SK-N-MC (cell line): ENCODE measurements at regions not wholly inside any gene's neighbourhood (a gene's known extent, or its start where the extent isn't known, plus 50 kb on each side); places are given as distances from the start of the nearest gene placed in this dataset.

Source experiments
- DNase-seq: peaks from one replicate; pipeline ENCODE4 v3.0.0-alpha.2; 2011; ENCODE audit warnings: low read depth, low spot score
- H3K27ac ChIP-seq: fragments of 200-600 bp; sonication (generic); 2 replicates; pipeline ENCODE4 v1.5.1; 2016; ENCODE audit warnings: mixed run types
- H3K36me3 ChIP-seq: fragments of 200-600 bp; sonication (generic); 2 replicates; pipeline ENCODE4 v1.6.1; 2017; ENCODE audit warnings: antibody characterized with exemption, low read length, mixed read lengths; ENCODE audit not compliant: insufficient read depth
- H3K4me3 ChIP-seq: fragments of 200-600 bp; sonication (generic); 2 replicates; pipeline ENCODE4 v1.5.1; 2016
- H3K9ac ChIP-seq: fragments of 200-600 bp; sonication (generic); 2 replicates; pipeline ENCODE4 v1.8.0; 2017; ENCODE audit warnings: mixed run types, mixed read lengths; ENCODE audit not compliant: insufficient read length
- H3K9me3 ChIP-seq: fragments of 200-600 bp; sonication (generic); 2 replicates; pipeline ENCODE4 v1.6.1; 2017; ENCODE audit warnings: low read depth, mild to moderate bottlenecking, antibody characterized with exemption, low read length, moderate library complexity, mixed read lengths
- EZH2 ChIP-seq: fragments of 200-600 bp; sonication (generic); IDR thresholded peaks from one replicate; pipeline ENCODE4 v1.6.1; 2017; ENCODE audit warnings: antibody characterized with exemption
- FOXP2 ChIP-seq: optimal IDR thresholded peaks from 2 replicates; pipeline ENCODE3; 2011; ENCODE audit warnings: mild to moderate bottlenecking, moderate library complexity; ENCODE audit not compliant: insufficient read depth; ENCODE audit errors: extremely low read length, control extremely low read depth
- POLR2AphosphoS5 ChIP-seq: IDR thresholded peaks from 2 replicates; pipeline ENCODE4 v1.6.1; 2012; ENCODE audit warnings: mild to moderate bottlenecking, low read depth, low read length, borderline replicate concordance

- no peaks in the 10 kb centered on the region for H3K36me3 ChIP-seq
- TF ChIP-seq POLR2AphosphoS5 (no peak), FOXP2 (no peak), EZH2 (no peak)
- no peaks in the 10 kb centered on the region for H3K9me3 ChIP-seq
- DNase-seq = no peak
- H3K9ac ChIP-seq = no peak overlapping the region
- H3K27ac ChIP-seq = no peak overlapping the region
- no peak overlapping the region for H3K4me3 ChIP-seq
Observed at GRCh38 chr12:25424211-25424731, 128.8 kb downstream of the LMNTD1 start.

- H3K36me3 ChIP-seq = no peaks in the 10 kb centered on the region
- DNase-seq = no peak
- no peak overlapping the region for H3K4me3 ChIP-seq
- TF ChIP-seq POLR2AphosphoS5 = no peak
- no peak for TF ChIP-seq EZH2
- TF ChIP-seq FOXP2 = no peak
- H3K9me3 ChIP-seq = no peaks in the 10 kb centered on the region
- H3K9ac ChIP-seq = no peak overlapping the region
- H3K27ac ChIP-seq = no peak overlapping the region
Observed at GRCh38 chr12:25423355-25424050, 129.6 kb downstream of the LMNTD1 start.

GRCh38 chr12:25422241-25422640 is 130.8 kb downstream of the LMNTD1 start:
- Histone ChIP-seq H3K9ac (no peak overlapping the region), H3K9me3 (no peaks in the 10 kb centered on the region), H3K36me3 (no peaks in the 10 kb centered on the region), H3K4me3 (no peak overlapping the region), H3K27ac (no peak overlapping the region)
- no peak for DNase-seq
- TF ChIP-seq FOXP2 = no peak
- TF ChIP-seq EZH2 = no peak
- TF ChIP-seq POLR2AphosphoS5 = no peak

- H3K27ac ChIP-seq = no peak overlapping the region
- TF ChIP-seq FOXP2 (no peak), POLR2AphosphoS5 (no peak), EZH2 (no peak)
Observed at GRCh38 chr12:25421651-25422167, 131.4 kb downstream of the LMNTD1 start.

GRCh38 chr12:25420116-25420515 is 133.0 kb downstream of the LMNTD1 start:
- TF ChIP-seq POLR2AphosphoS5 (no peak), FOXP2 (no peak), EZH2 (no peak)
- no peak for DNase-seq
- no peak overlapping the region for H3K27ac ChIP-seq

More at GRCh38 chr12:25421651-25422167, 131.4 kb downstream of the LMNTD1 start:
- Histone ChIP-seq H3K9me3 (no peaks in the 10 kb centered on the region), H3K4me3 (no peak overlapping the region), H3K36me3 (no peaks in the 10 kb centered on the region), H3K9ac (no peak overlapping the region)
- DNase-seq = no peak

GRCh38 chr12:25419595-25419994 is 133.5 kb downstream of the LMNTD1 start:
- no peak for TF ChIP-seq FOXP2
- TF ChIP-seq EZH2 = no peak
- TF ChIP-seq POLR2AphosphoS5 = no peak
- Histone ChIP-seq H3K27ac (no peak overlapping the region), H3K36me3 (no peaks in the 10 kb centered on the region), H3K9ac (no peak overlapping the region), H3K9me3 (no peaks in the 10 kb centered on the region), H3K4me3 (no peak overlapping the region)
- DNase-seq = no peak

More at GRCh38 chr12:25420116-25420515, 133.0 kb downstream of the LMNTD1 start:
- Histone ChIP-seq H3K9me3 (no peaks in the 10 kb centered on the region), H3K36me3 (no peaks in the 10 kb centered on the region), H3K4me3 (no peak overlapping the region), H3K9ac (no peak overlapping the region)

- Histone ChIP-seq H3K9me3 (no peaks in the 10 kb centered on the region), H3K27ac (no peak overlapping the region), H3K36me3 (no peaks in the 10 kb centered on the region), H3K4me3 (no peak overlapping the region), H3K9ac (no peak overlapping the region)
- DNase-seq = no peak
- TF ChIP-seq FOXP2 = no peak
- TF ChIP-seq POLR2AphosphoS5 = no peak
- TF ChIP-seq EZH2 = no peak
Observed at GRCh38 chr12:25417071-25417470, 136.0 kb downstream of the LMNTD1 start.

- DNase-seq = no peak
- H3K9ac ChIP-seq = no peak overlapping the region
- H3K9me3 ChIP-seq = no peaks in the 10 kb centered on the region
- TF ChIP-seq FOXP2 (no peak), POLR2AphosphoS5 (no peak), EZH2 (no peak)
- no peak overlapping the region for H3K4me3 ChIP-seq
- no peak overlapping the region for H3K27ac ChIP-seq
- H3K36me3 ChIP-seq = no peaks in the 10 kb centered on the region
Observed at GRCh38 chr12:25416516-25416915, 136.6 kb downstream of the LMNTD1 start.
